Neuronal stem cell (in vitro differentiated cells): ENCODE measurements at regions not wholly inside any gene's neighbourhood (a gene's known extent, or its start where the extent isn't known, plus 50 kb on each side); places are given as distances from the start of the nearest gene placed in this dataset.

Experiments used
- DNase-seq: peaks from one replicate; pipeline ENCODE4 v3.0.0-alpha.2; 2013; ENCODE audit warnings: low spot score
- H2AFZ ChIP-seq: one replicate; pipeline ENCODE4 v1.6.1; 2013; ENCODE audit warnings: mild to moderate bottlenecking, low read length, inconsistent platforms
- H2AK5ac ChIP-seq: 2 replicates; pipeline ENCODE4 v1.6.1; 2013; ENCODE audit warnings: low read depth, mild to moderate bottlenecking, inconsistent platforms, low read length, moderate library complexity, mixed read lengths
- H2BK120ac ChIP-seq: 2 replicates; pipeline ENCODE4 v1.6.1; 2013; ENCODE audit warnings: low read depth, mild to moderate bottlenecking, inconsistent platforms, low read length, moderate library complexity, mixed read lengths
- H2BK12ac ChIP-seq: one replicate; pipeline ENCODE4 v1.6.1; 2013; ENCODE audit warnings: low read length, inconsistent platforms
- H2BK15ac ChIP-seq: 2 replicates; pipeline ENCODE4 v1.6.1; 2013; ENCODE audit warnings: mild to moderate bottlenecking, low read length, inconsistent platforms, mixed read lengths
- H2BK5ac ChIP-seq: one replicate; pipeline ENCODE4 v1.6.1; 2013; ENCODE audit warnings: inconsistent platforms, mild to moderate bottlenecking, low read length, moderate library complexity
- H3K14ac ChIP-seq: one replicate; pipeline ENCODE4 v1.6.1; 2013; ENCODE audit warnings: low read length, inconsistent platforms
- H3K18ac ChIP-seq: 2 replicates; pipeline ENCODE4 v1.6.1; 2013; ENCODE audit warnings: low read length, inconsistent platforms
- H3K23ac ChIP-seq: 2 replicates; pipeline ENCODE4 v1.6.1; 2013; ENCODE audit warnings: low read depth, mild to moderate bottlenecking, mixed read lengths, low read length, inconsistent platforms; ENCODE audit not compliant: poor library complexity
- H3K27ac ChIP-seq: replicated peaks from 3 replicates; pipeline ENCODE4 v1.5.1; 2013; ENCODE audit warnings: low read length, inconsistent platforms
- H3K27me3 ChIP-seq, 3 experiments: 2 replicates each; pipeline ENCODE4 v1.6.1; 2013; ENCODE audit warnings: low read length in 3 of 3, mild to moderate bottlenecking in 2 of 3, inconsistent platforms in 1 of 3, low read depth in 1 of 3, mixed read lengths in 1 of 3, moderate library complexity in 1 of 3; ENCODE audit not compliant: control insufficient read depth in 3 of 3, insufficient read depth in 3 of 3
- H3K36me3 ChIP-seq, 2 donors: replicated peaks in 1 of 2; 2 replicates each; pipeline ENCODE4 v1.6.1; 2013; ENCODE audit warnings: low read length in 2 of 2; ENCODE audit not compliant: control insufficient read depth in 2 of 2, insufficient read depth in 2 of 2
- H3K4ac ChIP-seq: 2 replicates; pipeline ENCODE4 v1.6.1; 2013; ENCODE audit warnings: inconsistent platforms, mild to moderate bottlenecking, low read length, moderate library complexity
- H3K4me1 ChIP-seq, 2 donors: 1 replicate in 1 of 2; 2 replicates in 1 of 2; pipeline ENCODE4 v1.6.1; 2013; ENCODE audit warnings: low read length in 2 of 2, low read depth in 1 of 2; ENCODE audit not compliant: control insufficient read depth in 2 of 2, insufficient read depth in 1 of 2
- H3K4me2 ChIP-seq: one replicate; pipeline ENCODE4 v1.6.1; 2013; ENCODE audit warnings: mild to moderate bottlenecking, low read length, inconsistent platforms; ENCODE audit not compliant: insufficient read depth, poor library complexity, severe bottlenecking
- H3K4me3 ChIP-seq, 2 donors: 2 replicates each; pipeline ENCODE4 v1.5.1; 2013; ENCODE audit warnings: low read length in 2 of 2, mild to moderate bottlenecking in 2 of 2, inconsistent platforms in 1 of 2, moderate library complexity in 1 of 2
- H3K79me1 ChIP-seq: one replicate; pipeline ENCODE4 v1.6.1; 2013; ENCODE audit warnings: low read depth, mild to moderate bottlenecking, inconsistent platforms, low read length, moderate library complexity
- H3K9ac ChIP-seq: one replicate; pipeline ENCODE4 v1.6.1; 2013; ENCODE audit warnings: mild to moderate bottlenecking, low read depth, low read length, inconsistent platforms; ENCODE audit not compliant: poor library complexity
- H3K9me3 ChIP-seq, 2 donors: replicated peaks in 1 of 2; 2 replicates each; pipeline versions ENCODE3 to v1.6.1; 2013; ENCODE audit warnings: low read length in 2 of 2, mild to moderate bottlenecking in 2 of 2, inconsistent platforms in 1 of 2, low read depth in 1 of 2, mixed read lengths in 1 of 2, moderate library complexity in 1 of 2; ENCODE audit not compliant: control insufficient read depth in 2 of 2, insufficient read depth in 1 of 2
- H4K8ac ChIP-seq: one replicate; pipeline ENCODE4 v1.6.1; 2013; ENCODE audit warnings: low read depth, mild to moderate bottlenecking, inconsistent platforms, low read length, moderate library complexity
- H4K91ac ChIP-seq: one replicate; pipeline ENCODE4 v1.6.1; 2013; ENCODE audit warnings: low read length, low read depth, mild to moderate bottlenecking, inconsistent platforms; ENCODE audit not compliant: poor library complexity
- WGBS, 2 donors: extraction: QIAGEN DNeasy Blood & Tissue Kit; methylation state at CpG; one replicate each; pipeline ENCODE4 v1.1.7; 2013; ENCODE audit warnings: missing lambda C conversion rate in 2 of 2, mixed read lengths in 1 of 2; ENCODE audit not compliant: insufficient read length in 2 of 2, insufficient replicate concordance in 1 of 2; ENCODE audit errors: extremely low coverage in 2 of 2; 5-methylcytosine and 5-hydroxymethylcytosine counted together

DNA sequence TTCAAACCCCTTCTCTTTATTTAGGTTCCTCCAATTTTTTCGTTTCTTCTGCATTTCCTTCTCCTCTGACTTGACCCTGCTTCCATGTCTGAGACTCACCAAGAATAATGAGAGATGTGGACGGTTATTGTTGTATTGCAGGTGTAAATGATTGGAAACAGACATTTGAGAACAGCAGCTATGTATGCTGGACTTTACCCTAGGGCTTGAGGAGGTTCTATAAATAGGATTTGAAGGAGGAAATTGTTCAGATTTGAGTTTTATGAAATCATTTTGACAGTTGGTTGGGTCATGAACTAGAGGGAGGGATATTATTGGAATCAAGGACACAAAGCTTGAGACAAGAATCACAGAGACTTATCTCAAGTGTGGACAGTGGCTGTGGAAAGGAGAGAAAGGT, 614.6 kb upstream of the CPEB2 start:
- Histone ChIP-seq H2BK12ac (no peak overlapping the region), H2AFZ (no peak overlapping the region)

DNA sequence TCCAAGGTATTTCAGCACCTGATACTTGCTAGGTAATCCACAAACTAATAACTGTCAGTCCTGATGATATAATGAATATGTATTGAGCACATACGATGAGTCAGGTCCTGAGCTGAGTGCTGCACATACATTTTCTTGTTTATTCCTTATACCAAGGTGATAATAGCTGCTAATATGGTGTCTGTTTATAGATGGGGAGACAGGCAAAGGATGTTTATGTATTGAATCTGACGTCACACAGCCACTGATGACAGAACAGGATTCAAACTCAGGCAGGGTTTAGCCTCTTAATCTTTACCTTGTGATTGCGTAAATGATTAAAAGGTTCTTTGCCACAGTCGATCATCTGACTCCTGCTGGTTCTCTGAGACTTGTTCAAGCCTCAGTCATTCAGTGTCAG, 609.9 kb upstream of the CPEB2 start:
- Histone ChIP-seq H2BK12ac (no peak overlapping the region), H2BK15ac (no peak overlapping the region), H3K14ac (no peak overlapping the region), H4K8ac (no peak overlapping the region), H3K4me1 (peaks cover 0 to 3% of the 10 kb centered on the region in 2 donors), H3K27ac (no peak overlapping the region), H3K27me3 (no peaks in the 10 kb centered on the region), H3K4ac (no peak overlapping the region), H3K36me3 (no peaks in the 10 kb centered on the region), H3K9me3 (no peaks in the 10 kb centered on the region), H2AK5ac (no peak overlapping the region), H3K9ac (no peak overlapping the region), H3K23ac (no peak overlapping the region), H3K4me2 (no peak overlapping the region), H3K4me3 (no peak overlapping the region), H3K18ac (no peak overlapping the region), H3K79me1 (no peaks in the 10 kb centered on the region), H4K91ac (no peak overlapping the region), H2AFZ (no peak overlapping the region), H2BK5ac (no peak overlapping the region), H2BK120ac (no peak overlapping the region)
- DNase-seq: no peak
- no CpG with 5 or more reads among the region's 4 CpGs for WGBS, 2 donors

More for the DNA sequence above, 614.6 kb upstream of the CPEB2 start:
- H3K23ac ChIP-seq: no peak overlapping the region
- WGBS, 2 donors: no CpG with 5 or more reads among the region's 2 CpGs
- no peaks in the 10 kb centered on the region for H3K9me3 ChIP-seq
- no peak overlapping the region for H2BK15ac ChIP-seq
- no peak for DNase-seq
- no peak overlapping the region for H3K4ac ChIP-seq
- no peak overlapping the region for H3K14ac ChIP-seq
- no peak overlapping the region for H3K9ac ChIP-seq
- no peak overlapping the region for H2BK5ac ChIP-seq
- H4K8ac ChIP-seq: no peak overlapping the region
- no peaks in the 10 kb centered on the region for H3K27me3 ChIP-seq
- no peaks in the 10 kb centered on the region for H3K4me1 ChIP-seq
- no peak overlapping the region for H3K4me2 ChIP-seq
- no peak overlapping the region for H3K4me3 ChIP-seq
- no peaks in the 10 kb centered on the region for H3K79me1 ChIP-seq
- H2BK120ac ChIP-seq: no peak overlapping the region
- no peak overlapping the region for H3K18ac ChIP-seq
- no peaks in the 10 kb centered on the region for H3K36me3 ChIP-seq
- H2AK5ac ChIP-seq: no peak overlapping the region
- H4K91ac ChIP-seq: no peak overlapping the region
- no peak overlapping the region for H3K27ac ChIP-seq

DNA sequence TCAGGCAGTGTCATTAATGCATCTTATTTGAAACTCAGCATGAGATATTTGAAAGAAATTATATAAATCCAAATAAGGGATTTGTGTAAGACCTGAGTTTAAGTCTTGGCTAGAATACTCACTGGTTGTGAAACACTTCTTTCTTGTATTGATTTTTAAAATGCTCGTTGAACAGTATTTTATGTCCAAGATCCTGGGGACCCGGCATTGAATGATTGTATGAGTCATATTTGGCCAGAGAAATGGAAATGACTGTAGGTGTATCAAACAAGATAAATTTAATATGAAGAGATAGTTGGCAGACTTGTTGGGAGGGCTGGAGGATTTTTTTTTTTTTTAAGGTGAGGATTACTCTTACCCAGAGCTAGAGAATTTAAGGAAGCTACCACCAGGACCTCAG, 606.1 kb upstream of the CPEB2 start:
- Histone ChIP-seq H3K14ac (no peak overlapping the region), H3K79me1 (no peaks in the 10 kb centered on the region), H3K27ac (no peak overlapping the region), H2BK5ac (no peak overlapping the region), H4K8ac (no peak overlapping the region), H3K4me3 (no peak overlapping the region), H2AFZ (no peak overlapping the region), H2BK12ac (no peak overlapping the region), H2BK15ac (no peak overlapping the region), H3K4me1 (peaks cover 0 to 3% of the 10 kb centered on the region in 2 donors), H3K4me2 (no peak overlapping the region), H3K23ac (no peak overlapping the region), H3K9ac (no peak overlapping the region), H3K4ac (no peak overlapping the region), H3K9me3 (no peaks in the 10 kb centered on the region), H4K91ac (no peak overlapping the region), H3K18ac (no peak overlapping the region), H3K27me3 (no peaks in the 10 kb centered on the region), H3K36me3 (no peaks in the 10 kb centered on the region), H2AK5ac (no peak overlapping the region), H2BK120ac (no peak overlapping the region)
- DNase-seq: no peak
- WGBS, 2 donors: no CpG with 5 or more reads among the region's 2 CpGs

DNA sequence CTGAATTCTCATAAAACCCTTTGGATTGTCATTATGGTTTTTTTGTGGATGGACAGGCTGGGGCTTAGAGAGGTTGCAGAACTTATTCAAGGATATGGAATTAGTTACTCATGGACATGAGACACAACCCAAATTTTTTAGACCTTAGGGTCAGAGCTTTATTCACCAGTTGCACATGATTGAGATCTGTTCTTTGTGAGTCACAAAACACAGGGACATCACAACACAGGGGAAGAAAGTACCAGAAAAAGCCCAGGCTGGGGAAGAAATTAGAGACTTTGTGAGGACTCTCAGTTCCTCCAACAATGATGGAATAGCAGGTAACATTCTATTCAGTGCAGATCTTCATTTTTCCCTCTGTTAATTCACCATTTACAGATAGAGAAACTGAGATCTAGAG, 602.4 kb upstream of the CPEB2 start:
- no peak overlapping the region for H2BK5ac ChIP-seq
- no peak overlapping the region for H2AK5ac ChIP-seq
- no peak overlapping the region for H2AFZ ChIP-seq
- no peaks in the 10 kb centered on the region for H3K4me1 ChIP-seq
- H3K23ac ChIP-seq: no peak overlapping the region
- no peak overlapping the region for H3K4me3 ChIP-seq
- H3K18ac ChIP-seq: no peak overlapping the region
- no peak overlapping the region for H2BK12ac ChIP-seq
- H3K27me3 ChIP-seq: no peaks in the 10 kb centered on the region
- H3K14ac ChIP-seq: no peak overlapping the region
- H3K9ac ChIP-seq: no peak overlapping the region
- DNase-seq: no peak
- no peak overlapping the region for H2BK15ac ChIP-seq
- no peak overlapping the region for H3K4ac ChIP-seq
- no peak overlapping the region for H4K8ac ChIP-seq
- no peak overlapping the region for H3K27ac ChIP-seq
- H3K79me1 ChIP-seq: no peaks in the 10 kb centered on the region
- no peaks in the 10 kb centered on the region for H3K36me3 ChIP-seq
- H3K9me3 ChIP-seq: no peaks in the 10 kb centered on the region
- H4K91ac ChIP-seq: no peak overlapping the region
- H2BK120ac ChIP-seq: no peak overlapping the region
- H3K4me2 ChIP-seq: no peak overlapping the region
